ENCODE measurements at regions not wholly inside any gene's neighbourhood (a gene's known extent, or its start where the extent isn't known, plus 50 kb on each side); places are given as distances from the start of the nearest gene placed in this dataset.

DNA sequence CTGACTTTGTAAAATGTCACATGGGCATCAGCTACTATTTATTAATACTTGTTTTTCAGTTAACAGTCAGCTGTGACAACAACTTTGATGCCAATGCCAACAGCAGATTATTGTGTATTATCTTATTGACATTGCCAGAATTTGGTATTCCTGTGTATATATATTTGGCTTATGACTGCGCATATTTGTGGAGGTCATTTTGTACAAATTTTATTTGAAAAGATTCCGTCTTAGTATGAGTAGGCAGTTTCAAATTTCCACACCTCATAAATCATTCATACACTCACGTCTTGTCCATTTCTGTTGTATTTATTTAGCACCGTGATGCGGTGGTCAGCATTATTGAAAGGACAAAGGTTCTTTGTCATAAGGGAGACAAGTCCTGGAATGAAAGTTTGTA, 558.2 kb upstream of the NDST4 start:
- no peaks in the 10 kb centered on the region for H3K4me1 ChIP-seq (ENCODE audit: insufficient read depth, low read length)
- no peak overlapping the region for H2AFZ ChIP-seq (ENCODE audit: low read length)
- no peak overlapping the region for H4K5ac ChIP-seq (ENCODE audit: insufficient read length, low read depth, low read length)
- no peak overlapping the region for H2BK15ac ChIP-seq (ENCODE audit: low read depth, low read length)
- Mint-ChIP-seq H3K27ac (no peak overlapping the region), H3K27me3 (ENCODE audit: low read depth) (no peaks in the 10 kb centered on the region), H3K36me3 (ENCODE audit: insufficient read depth in 1 of 3, low read depth in 3 of 3) (no peaks in the 10 kb centered on the region), H3K4me3 (no peak overlapping the region), H3K4me1 (no peaks in the 10 kb centered on the region), H3K9me3 (no peaks in the 10 kb centered on the region)
- H2BK120ac ChIP-seq (ENCODE audit: low read depth, low read length, poor library complexity, severe bottlenecking) = no peak overlapping the region
- no peak overlapping the region for H2BK5ac ChIP-seq (ENCODE audit: insufficient read length, low read length)
- no peak overlapping the region for H3K14ac ChIP-seq (ENCODE audit: insufficient read depth, low read length)
- H2BK12ac ChIP-seq (ENCODE audit: insufficient read length, low read depth, low read length) = no peak overlapping the region
- no peaks in the 10 kb centered on the region for H3K79me2 ChIP-seq (ENCODE audit: insufficient read depth, low read length)
- H3K27ac ChIP-seq (ENCODE audit: insufficient read length, low read depth, low read length) = no peak overlapping the region
- H3K4ac ChIP-seq (ENCODE audit: low read depth, low read length) = no peak overlapping the region
- H3K23ac ChIP-seq (ENCODE audit: insufficient read length, low read depth, low read length) = no peak overlapping the region
- no peaks in the 10 kb centered on the region for H3K27me3 ChIP-seq (ENCODE audit: insufficient read depth, low read length)
- no peaks in the 10 kb centered on the region for H3K79me1 ChIP-seq (ENCODE audit: insufficient read depth, low read depth, low read length, poor library complexity, severe bottlenecking)
- no peak overlapping the region for H2BK20ac ChIP-seq (ENCODE audit: low read depth, low read length, poor library complexity, severe bottlenecking)
- no peak overlapping the region for H3K56ac ChIP-seq (ENCODE audit: insufficient read length, low read depth, low read length)
- no peak overlapping the region for H4K8ac ChIP-seq (replicated peaks; ENCODE audit: insufficient read length, low read depth, low read length)
- H3T11ph ChIP-seq (ENCODE audit: low read length) = no peak overlapping the region
- H3K9me3 ChIP-seq (ENCODE audit: control insufficient read depth, low read depth, low read length) = no peaks in the 10 kb centered on the region
- no peak overlapping the region for H4K91ac ChIP-seq (ENCODE audit: insufficient read length, low read depth, low read length)
- no peak overlapping the region for H3K18ac ChIP-seq (ENCODE audit: insufficient read length, low read depth, low read length)
- H3K4me2 ChIP-seq (ENCODE audit: insufficient read depth, insufficient read length, low read length) = no peak overlapping the region
- no peaks in the 10 kb centered on the region for H4K20me1 ChIP-seq (ENCODE audit: control insufficient read depth, insufficient read depth, insufficient read length)
- TF ChIP-seq, protein P1, sequence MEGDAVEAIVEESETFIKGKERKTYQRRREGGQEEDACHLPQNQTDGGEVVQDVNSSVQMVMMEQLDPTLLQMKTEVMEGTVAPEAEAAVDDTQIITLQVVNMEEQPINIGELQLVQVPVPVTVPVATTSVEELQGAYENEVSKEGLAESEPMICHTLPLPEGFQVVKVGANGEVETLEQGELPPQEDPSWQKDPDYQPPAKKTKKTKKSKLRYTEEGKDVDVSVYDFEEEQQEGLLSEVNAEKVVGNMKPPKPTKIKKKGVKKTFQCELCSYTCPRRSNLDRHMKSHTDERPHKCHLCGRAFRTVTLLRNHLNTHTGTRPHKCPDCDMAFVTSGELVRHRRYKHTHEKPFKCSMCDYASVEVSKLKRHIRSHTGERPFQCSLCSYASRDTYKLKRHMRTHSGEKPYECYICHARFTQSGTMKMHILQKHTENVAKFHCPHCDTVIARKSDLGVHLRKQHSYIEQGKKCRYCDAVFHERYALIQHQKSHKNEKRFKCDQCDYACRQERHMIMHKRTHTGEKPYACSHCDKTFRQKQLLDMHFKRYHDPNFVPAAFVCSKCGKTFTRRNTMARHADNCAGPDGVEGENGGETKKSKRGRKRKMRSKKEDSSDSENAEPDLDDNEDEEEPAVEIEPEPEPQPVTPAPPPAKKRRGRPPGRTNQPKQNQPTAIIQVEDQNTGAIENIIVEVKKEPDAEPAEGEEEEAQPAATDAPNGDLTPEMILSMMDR (conservative IDR thresholded peaks at IDR 0.05) = no peak
- no CpG with 5 or more reads among the region's 5 CpGs for WGBS (ENCODE audit: extremely low coverage, insufficient read length, low lambda C conversion rate)
- H2AK5ac ChIP-seq (ENCODE audit: insufficient read length, low read length) = no peak overlapping the region
- DNase-seq = no peak
- no peaks in the 10 kb centered on the region for H3K23me2 ChIP-seq (ENCODE audit: insufficient read length, low read depth, low read length, poor library complexity, severe bottlenecking)
- no peak overlapping the region for H3K9ac ChIP-seq (ENCODE audit: extremely low read depth, insufficient read length, low read length)
